Activated naive CD8-positive, alpha-beta T cell treated with anti-CD3 and anti-CD28 coated beads, Interleukin-2, amount 10 ng/mL, durations not matched to agents 7 days and 5 days (primary cell): ENCODE measurements at regions not wholly inside any gene's neighbourhood (a gene's known extent, or its start where the extent isn't known, plus 50 kb on each side); places are given as distances from the start of the nearest gene placed in this dataset.
"Not testable (repeated sequence)": the region's sequence is repeated elsewhere in the genome, so short reads cannot be mapped to it uniquely, and the experiment has no call there.

Source experiments
- ATAC-seq: fragments of 150-1000 bp; cut with Tn5 transposase; one replicate; pipeline ENCODE4 v1.10.0; 2021; ENCODE audit warnings: low read depth, moderate library complexity
- POLR2A ChIA-PET: fragments of 350-600 bp; sonication (Branson Sonifier 250); formaldehyde crosslinking; loops from one replicate; lab custom pipeline; 2021; ENCODE audit warnings: antibody characterized with exemption; lab: Charles Lee
- DNase-seq: peaks from one replicate; pipeline ENCODE4 v3.0.0; 2021
- H3K27ac Mint-ChIP-seq: one replicate; pipeline ENCODE4 v1.8.0; 2022; ENCODE audit warnings: mild to moderate bottlenecking, mixed read lengths
- H3K27me3 Mint-ChIP-seq: one replicate; pipeline ENCODE4 v1.8.0; 2022; ENCODE audit warnings: mild to moderate bottlenecking, moderate library complexity, mixed read lengths
- H3K36me3 Mint-ChIP-seq: one replicate; pipeline ENCODE4 v1.8.0; 2021; ENCODE audit warnings: mild to moderate bottlenecking, mixed read lengths
- H3K4me1 Mint-ChIP-seq: one replicate; pipeline ENCODE4 v1.8.0; 2021; ENCODE audit warnings: mixed read lengths
- H3K4me3 Mint-ChIP-seq: one replicate; pipeline ENCODE4 v1.8.0; 2022; ENCODE audit warnings: mild to moderate bottlenecking, moderate library complexity, mixed read lengths
- H3K9me3 Mint-ChIP-seq: one replicate; pipeline ENCODE4 v1.8.0; 2021; ENCODE audit warnings: mixed read lengths

DNA sequence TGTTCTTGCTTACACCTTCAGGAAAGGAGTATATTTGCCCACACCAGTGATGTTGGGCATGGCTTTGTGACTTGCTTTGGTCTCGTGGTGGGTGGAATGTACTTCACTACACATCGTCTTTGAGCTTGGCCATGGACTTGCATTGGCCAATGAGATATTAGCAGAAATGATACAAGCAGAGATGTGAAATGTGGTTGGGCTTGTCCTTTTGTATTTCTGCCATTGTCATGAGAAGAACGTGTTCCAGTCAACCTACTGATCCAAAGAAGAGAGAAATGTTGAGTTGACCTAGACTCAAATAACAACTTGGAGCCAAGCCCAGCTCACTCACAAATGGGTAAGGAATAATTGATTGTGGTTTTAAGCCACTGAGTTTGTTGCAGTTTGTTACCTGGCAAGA lies 138.4 kb upstream of the ARX start:
- no peaks in the 10 kb centered on the region for H3K9me3 Mint-ChIP-seq
- H3K27ac Mint-ChIP-seq, result no peak overlapping the region
- H3K27me3 Mint-ChIP-seq, result peaks cover 10% of the 10 kb centered on the region
- H3K4me3 Mint-ChIP-seq, result no peak overlapping the region
- no peaks in the 10 kb centered on the region for H3K4me1 Mint-ChIP-seq
- POLR2A ChIA-PET, result no interaction called here
- DNase-seq (no peak), ATAC-seq (no peak)
- H3K36me3 Mint-ChIP-seq, result no peaks in the 10 kb centered on the region

DNA sequence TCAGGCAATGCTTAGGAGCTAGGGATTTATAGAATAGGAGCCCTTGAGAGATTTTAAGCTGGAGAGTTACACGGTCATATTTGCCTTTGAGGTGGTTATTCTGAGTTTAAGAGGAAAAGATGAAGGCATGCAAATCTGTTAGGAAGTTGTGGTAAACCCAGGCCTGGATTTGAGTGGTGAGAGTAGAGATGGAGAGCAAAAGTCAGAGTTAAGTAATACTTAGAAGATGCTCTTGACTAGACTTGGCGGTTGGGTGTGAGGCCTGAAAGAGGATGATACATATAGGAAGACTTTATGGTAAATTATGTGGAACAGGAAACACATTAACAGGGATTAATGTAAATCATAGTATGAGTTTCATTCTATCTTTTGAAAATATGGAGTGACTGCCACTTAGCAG lies 136.0 kb upstream of the ARX start:
- POLR2A ChIA-PET, result no interaction called here
- no peak for ATAC-seq
- no peak overlapping the region for H3K4me3 Mint-ChIP-seq
- no peaks in the 10 kb centered on the region for H3K9me3 Mint-ChIP-seq
- H3K4me1 Mint-ChIP-seq, result no peaks in the 10 kb centered on the region
- no peak for DNase-seq
- peaks cover 18% of the 10 kb centered on the region for H3K27me3 Mint-ChIP-seq
- no peaks in the 10 kb centered on the region for H3K36me3 Mint-ChIP-seq
- no peak overlapping the region for H3K27ac Mint-ChIP-seq

DNA sequence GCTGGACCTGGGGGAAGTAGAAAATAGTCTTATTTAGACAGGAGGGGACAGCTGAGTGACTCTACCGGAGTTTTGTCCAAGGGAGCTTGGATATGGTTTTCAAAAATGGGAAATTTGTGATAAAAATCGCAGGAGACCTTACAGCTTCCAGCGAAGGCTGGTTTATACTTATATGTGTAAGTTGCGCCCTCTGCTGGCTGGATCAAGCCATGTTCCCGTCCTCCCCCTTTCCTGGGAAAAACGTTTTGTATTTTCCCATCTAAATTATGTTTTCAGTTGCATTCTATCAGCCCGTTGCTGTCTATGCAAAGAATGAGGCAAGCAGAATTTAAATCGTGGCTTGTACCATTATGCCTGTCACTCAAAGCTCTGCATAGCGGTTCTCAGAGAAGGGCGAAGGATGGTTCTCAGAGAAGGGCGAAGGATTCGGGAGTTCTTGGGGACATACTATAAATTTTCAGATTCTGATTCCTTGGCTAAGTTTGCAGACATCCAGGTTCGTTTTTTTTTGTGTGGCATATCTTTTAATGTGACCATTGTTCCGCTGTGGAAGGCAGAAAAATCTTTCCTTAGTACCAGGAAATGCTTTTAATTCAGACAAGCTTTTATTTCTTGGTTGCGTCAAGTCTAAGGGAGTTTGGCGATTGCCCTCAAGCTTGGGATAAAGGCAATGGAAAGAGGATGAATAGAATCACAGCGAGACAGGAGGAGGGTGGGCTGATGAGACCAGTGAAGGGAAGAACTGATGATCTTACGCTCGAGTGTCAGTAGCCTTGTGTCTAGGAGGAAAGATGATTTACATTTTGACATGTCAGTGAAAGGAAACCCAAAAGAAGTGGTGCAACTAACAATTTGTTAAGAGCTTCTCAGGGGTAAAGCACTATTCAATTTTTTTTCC lies 128.5 kb upstream of the ARX start:
- H3K9me3 Mint-ChIP-seq, result no peaks in the 10 kb centered on the region
- ATAC-seq (no peak), DNase-seq (peak; percentile 28)
- no peaks in the 10 kb centered on the region for H3K4me1 Mint-ChIP-seq
- no peaks in the 10 kb centered on the region for H3K36me3 Mint-ChIP-seq
- no peak overlapping the region for H3K4me3 Mint-ChIP-seq
- H3K27ac Mint-ChIP-seq, result no peak overlapping the region
- peaks cover 11% of the 10 kb centered on the region for H3K27me3 Mint-ChIP-seq
- POLR2A ChIA-PET, result no interaction called here

DNA sequence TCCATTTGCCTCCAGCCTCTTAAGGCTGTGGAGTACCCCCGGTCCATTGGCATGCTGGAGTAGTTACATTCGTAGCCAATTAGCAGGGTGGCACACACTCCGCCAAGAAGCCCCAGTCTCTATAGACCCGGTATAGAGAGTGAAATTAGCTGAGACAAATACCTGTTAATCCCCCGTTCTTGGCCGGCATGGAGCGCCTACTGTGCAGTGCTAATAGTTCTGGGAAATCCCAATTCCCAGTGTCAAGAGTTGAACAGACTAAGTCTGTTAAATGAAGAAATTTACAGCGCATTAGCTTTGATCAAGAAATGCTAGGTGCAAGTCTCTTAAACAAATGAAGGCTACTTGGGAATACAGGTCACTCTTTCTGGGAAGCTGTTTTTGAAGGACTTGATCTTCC lies 127.8 kb upstream of the ARX start:
- Mint-ChIP-seq H3K36me3 (no peaks in the 10 kb centered on the region), H3K4me1 (no peaks in the 10 kb centered on the region), H3K27ac (no peak overlapping the region), H3K9me3 (no peaks in the 10 kb centered on the region), H3K27me3 (peaks cover 8% of the 10 kb centered on the region), H3K4me3 (no peak overlapping the region)
- ATAC-seq (no peak), DNase-seq (no peak)
- POLR2A ChIA-PET, result no interaction called here

DNA sequence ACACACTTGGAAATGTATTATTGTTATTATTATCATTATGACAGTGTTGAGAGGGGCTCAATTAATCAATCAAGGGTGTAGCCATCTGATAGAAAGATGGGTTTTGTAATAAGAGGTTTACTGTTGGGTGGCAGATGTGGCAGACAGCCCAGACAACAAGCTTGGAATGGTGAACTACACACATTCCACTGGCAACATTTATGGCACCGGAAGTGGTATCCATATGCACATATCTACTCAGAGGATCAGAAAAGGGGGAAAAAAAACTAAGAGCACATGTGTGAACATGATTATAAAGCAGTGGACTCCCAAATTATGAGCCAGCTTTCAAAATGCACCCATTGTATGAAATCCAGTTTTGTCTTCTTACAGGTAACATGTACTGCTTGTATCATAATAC lies 125.9 kb upstream of the ARX start:
- Mint-ChIP-seq H3K4me3 (no peak overlapping the region), H3K27ac (no peak overlapping the region), H3K27me3 (peaks cover 6% of the 10 kb centered on the region), H3K9me3 (no peaks in the 10 kb centered on the region), H3K36me3 (no peaks in the 10 kb centered on the region), H3K4me1 (no peaks in the 10 kb centered on the region)
- ATAC-seq (no peak), DNase-seq (no peak)
- POLR2A ChIA-PET, result no interaction called here

DNA sequence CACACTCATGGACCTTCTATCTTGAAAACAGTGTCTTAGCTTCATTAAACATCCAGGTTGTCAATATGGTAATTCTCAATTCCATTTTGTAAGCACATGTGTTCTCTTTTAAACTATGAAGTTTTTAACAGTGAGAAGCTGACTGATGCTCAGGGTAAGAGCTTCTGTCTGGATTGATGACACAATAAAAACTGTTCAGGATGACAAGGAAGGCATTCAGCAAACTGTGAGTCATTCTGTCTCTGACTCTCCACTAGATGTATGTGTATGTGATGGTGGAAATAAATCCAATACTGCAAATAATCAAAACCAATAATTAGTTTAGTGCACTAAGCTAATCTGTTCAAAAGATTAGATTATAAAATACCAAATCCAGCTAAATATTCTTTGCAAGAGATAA lies 115.3 kb upstream of the ARX start:
- no peak overlapping the region for H3K4me3 Mint-ChIP-seq
- no peaks in the 10 kb centered on the region for H3K9me3 Mint-ChIP-seq
- no peak overlapping the region for H3K27ac Mint-ChIP-seq
- ATAC-seq (no peak), DNase-seq (no peak)
- H3K4me1 Mint-ChIP-seq, result no peaks in the 10 kb centered on the region
- H3K36me3 Mint-ChIP-seq, result no peaks in the 10 kb centered on the region
- POLR2A ChIA-PET, result no interaction called here
- H3K27me3 Mint-ChIP-seq, result peaks cover 12% of the 10 kb centered on the region

DNA sequence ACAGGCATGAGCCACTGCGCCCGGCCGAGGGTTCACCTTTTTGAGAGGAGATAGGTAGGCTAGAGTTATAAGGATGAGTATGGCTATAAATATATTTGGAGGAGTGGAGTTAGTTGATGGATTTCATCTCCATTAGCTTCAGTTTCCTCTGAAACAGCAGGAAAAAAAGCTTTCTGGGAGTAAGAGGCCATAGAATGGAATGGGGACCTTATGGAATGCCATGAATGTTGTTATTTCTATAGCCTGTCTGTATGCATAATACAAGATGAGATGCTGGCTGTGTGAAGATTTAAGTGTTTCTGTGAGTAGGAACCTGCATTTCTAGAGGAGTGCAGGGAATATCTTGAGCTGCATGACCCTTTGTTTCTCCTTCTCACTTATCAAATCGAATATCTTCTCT lies 114.9 kb upstream of the ARX start:
- Mint-ChIP-seq H3K27ac (no peak overlapping the region), H3K36me3 (no peaks in the 10 kb centered on the region), H3K9me3 (no peaks in the 10 kb centered on the region), H3K4me1 (no peaks in the 10 kb centered on the region), H3K27me3 (peaks cover 9% of the 10 kb centered on the region), H3K4me3 (no peak overlapping the region)
- ATAC-seq, result no peak
- no peak for DNase-seq
- POLR2A ChIA-PET, result no interaction called here

DNA sequence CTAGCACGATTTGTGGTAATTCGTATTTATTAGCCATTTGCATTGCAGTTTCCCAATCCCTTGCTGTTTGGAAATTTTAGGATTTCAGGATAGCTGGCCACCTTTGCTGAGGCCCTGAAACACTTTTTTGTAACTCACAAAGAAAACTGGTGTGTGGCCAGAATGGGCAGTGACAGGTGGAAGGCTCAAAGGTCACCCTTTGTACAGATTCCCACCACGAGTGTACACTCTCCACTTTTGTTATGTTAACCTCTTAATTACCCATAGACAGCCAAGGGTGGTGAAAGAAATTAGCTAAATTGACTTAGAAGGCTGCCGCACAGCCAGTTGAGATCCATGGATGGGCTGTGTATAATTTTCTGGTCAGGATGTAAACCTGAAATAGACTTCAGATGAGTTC lies 109.7 kb upstream of the ARX start:
- Mint-ChIP-seq H3K27ac (no peak overlapping the region), H3K4me3 (no peak overlapping the region), H3K27me3 (peaks cover 5% of the 10 kb centered on the region), H3K36me3 (no peaks in the 10 kb centered on the region), H3K4me1 (no peaks in the 10 kb centered on the region), H3K9me3 (no peaks in the 10 kb centered on the region)
- DNase-seq (no peak), ATAC-seq (no peak)
- POLR2A ChIA-PET, result no interaction called here

DNA sequence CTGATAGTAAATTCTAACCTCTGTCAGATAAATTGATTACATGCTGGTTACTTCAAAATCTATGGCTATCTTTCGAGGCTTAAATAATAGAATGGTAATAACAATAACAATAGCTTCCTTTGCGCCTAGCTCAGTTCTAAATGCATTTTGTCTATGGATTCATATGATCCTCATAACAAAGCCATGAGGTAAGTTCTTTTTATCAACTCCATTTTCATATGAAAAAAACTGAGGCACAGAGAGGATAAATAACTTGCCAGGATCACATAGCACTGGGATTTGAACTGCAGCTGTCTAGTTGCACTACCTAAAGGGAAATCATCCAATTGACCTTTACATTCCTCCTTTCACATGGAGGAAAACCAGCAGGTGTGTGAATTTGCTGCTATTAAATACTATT lies 108.6 kb upstream of the ARX start:
- H3K4me3 Mint-ChIP-seq, result no peak overlapping the region
- no peaks in the 10 kb centered on the region for H3K36me3 Mint-ChIP-seq
- H3K27me3 Mint-ChIP-seq, result peaks cover 5% of the 10 kb centered on the region
- H3K4me1 Mint-ChIP-seq, result no peaks in the 10 kb centered on the region
- H3K27ac Mint-ChIP-seq, result no peak overlapping the region
- H3K9me3 Mint-ChIP-seq, result no peaks in the 10 kb centered on the region
- POLR2A ChIA-PET, result no interaction called here
- DNase-seq, result no peak
- ATAC-seq, result no peak

DNA sequence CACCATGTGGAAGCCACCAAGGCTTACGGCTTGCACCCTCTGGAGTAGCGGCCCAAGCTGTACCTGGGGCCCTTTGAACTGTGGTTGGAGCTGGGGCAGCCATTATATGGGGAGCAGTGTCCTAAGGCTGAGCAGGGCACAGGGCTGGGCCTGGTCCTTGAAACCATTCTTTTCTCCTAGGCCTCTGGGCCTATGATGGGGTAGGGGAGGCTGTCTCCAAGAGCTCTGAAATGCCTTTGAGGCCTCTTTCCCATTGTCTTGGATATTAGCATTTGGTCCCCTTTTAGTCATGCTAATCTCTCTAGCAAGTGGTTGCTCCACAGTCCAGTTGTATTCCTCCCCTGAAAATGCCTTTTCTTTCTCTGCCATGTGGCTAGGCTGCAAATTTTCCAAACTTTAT lies 96.4 kb upstream of the ARX start:
- no peak overlapping the region for H3K27ac Mint-ChIP-seq
- DNase-seq (no peak), ATAC-seq (no peak)
- no peaks in the 10 kb centered on the region for H3K27me3 Mint-ChIP-seq
- H3K4me1 Mint-ChIP-seq, result no peaks in the 10 kb centered on the region
- POLR2A ChIA-PET, result no interaction called here
- H3K9me3 Mint-ChIP-seq, result no peaks in the 10 kb centered on the region
- no peak overlapping the region for H3K4me3 Mint-ChIP-seq
- no peaks in the 10 kb centered on the region for H3K36me3 Mint-ChIP-seq

DNA sequence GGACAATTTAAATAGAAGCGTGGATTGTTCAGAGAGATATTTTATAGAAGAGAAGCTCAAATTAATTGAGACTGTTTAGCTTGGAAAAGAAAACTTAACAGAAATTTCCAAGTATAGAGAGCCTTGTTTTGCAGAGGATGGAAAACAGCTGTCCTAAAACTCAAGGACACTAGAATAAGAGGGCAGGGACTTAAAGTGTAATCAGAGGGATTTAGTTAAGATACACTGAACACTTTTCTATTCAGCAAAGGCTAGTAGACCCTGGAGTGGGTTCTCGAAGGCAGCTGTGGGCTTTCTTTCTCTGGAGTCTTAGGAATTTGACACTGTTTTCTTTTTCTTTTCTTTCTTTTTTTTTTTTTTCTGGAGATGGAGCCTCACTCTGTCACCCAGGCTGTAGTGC lies 92.7 kb upstream of the ARX start:
- no peaks in the 10 kb centered on the region for H3K9me3 Mint-ChIP-seq
- H3K4me3 Mint-ChIP-seq, result no peak overlapping the region
- H3K4me1 Mint-ChIP-seq, result no peaks in the 10 kb centered on the region
- POLR2A ChIA-PET, result no interaction called here
- H3K36me3 Mint-ChIP-seq, result no peaks in the 10 kb centered on the region
- DNase-seq (no peak), ATAC-seq (no peak)
- H3K27ac Mint-ChIP-seq, result no peak overlapping the region
- H3K27me3 Mint-ChIP-seq, result peaks cover 2% of the 10 kb centered on the region

DNA sequence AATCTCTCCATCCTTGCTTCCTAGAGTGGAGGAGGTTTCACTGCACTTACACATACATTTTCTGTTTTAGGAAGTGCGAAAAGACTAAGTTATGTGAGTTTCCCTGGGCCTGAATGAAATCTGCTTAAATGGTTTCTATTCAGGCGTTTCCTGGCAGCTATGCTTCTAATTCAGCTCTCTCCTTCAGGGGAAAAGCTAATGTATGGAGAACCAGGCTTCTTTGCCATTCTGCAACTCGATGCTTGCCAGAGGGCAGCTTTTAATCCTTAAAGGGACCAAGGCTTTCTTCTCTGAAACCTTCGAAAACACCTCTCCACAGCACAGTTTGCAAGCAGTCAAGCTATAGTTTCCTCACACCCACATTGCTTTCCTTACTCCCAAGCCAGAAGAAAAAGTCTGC lies 89.5 kb upstream of the ARX start:
- Mint-ChIP-seq H3K4me3 (no peak overlapping the region), H3K27ac (no peak overlapping the region)

DNA sequence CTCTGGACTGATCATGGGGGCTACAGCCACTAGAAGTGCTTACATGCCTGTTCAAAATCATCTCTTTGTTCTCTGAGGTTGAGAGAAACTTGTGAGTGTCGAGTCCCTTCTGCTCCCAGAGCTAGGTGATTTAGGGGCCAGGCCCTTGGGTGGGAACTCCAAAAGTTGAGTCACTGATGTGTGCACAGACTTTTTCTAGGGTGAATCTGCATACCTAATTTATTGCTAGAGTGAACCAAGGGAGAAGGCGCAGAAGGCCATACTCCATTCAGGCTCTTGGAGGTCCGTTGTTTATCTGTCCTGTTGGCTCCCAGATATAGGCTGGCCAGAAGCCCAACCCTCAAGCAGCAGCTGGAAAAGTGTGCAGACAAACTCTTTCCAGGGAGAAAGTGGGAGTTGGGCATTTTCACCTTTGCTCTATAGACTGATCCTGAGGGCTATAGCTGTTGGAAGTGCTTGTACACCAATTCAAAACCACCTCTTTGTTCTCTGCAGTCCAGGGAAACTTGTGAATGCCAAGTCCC lies 80.8 kb upstream of the ARX start:
- DNase-seq (no peak), ATAC-seq (no peak)
- Mint-ChIP-seq H3K36me3 (no peaks in the 10 kb centered on the region), H3K27me3 (peaks cover 5% of the 10 kb centered on the region), H3K27ac (no peak overlapping the region), H3K4me1 (no peaks in the 10 kb centered on the region), H3K4me3 (no peak overlapping the region), H3K9me3 (no peaks in the 10 kb centered on the region)
- POLR2A ChIA-PET, result no interaction called here

More for the DNA sequence above, 89.5 kb upstream of the ARX start:
- POLR2A ChIA-PET, result no interaction called here
- Mint-ChIP-seq H3K36me3 (no peaks in the 10 kb centered on the region), H3K4me1 (no peaks in the 10 kb centered on the region), H3K27me3 (peaks cover 2% of the 10 kb centered on the region), H3K9me3 (no peaks in the 10 kb centered on the region)
- no peak for ATAC-seq
- no peak for DNase-seq

DNA sequence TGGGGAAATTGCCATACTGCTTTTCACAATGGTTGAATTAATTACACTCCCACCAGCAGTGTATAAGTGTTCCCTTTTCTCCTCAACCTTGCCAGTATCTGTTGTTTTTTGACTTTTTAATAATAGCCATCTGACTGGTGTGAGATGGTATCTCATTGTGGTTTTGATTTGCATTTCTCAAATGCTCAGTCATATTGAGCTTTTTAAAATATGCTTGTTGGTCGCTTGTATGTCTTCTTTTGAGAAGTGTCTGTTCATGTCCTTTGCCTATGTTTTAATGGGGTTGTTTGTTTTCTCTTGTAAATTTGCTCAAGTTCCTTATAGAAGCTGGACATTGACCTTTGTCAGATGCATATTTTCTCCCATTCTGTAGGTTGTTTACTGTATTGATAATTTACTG lies 75.4 kb upstream of the ARX start:
- POLR2A ChIA-PET, H3K36me3 Mint-ChIP-seq, DNase-seq, H3K4me1 Mint-ChIP-seq, ATAC-seq, H3K27me3 Mint-ChIP-seq, H3K27ac Mint-ChIP-seq, H3K4me3 Mint-ChIP-seq, H3K9me3 Mint-ChIP-seq: not testable (repeated sequence)
